ENCODE measurements at regions not wholly inside any gene's neighbourhood (a gene's known extent, or its start where the extent isn't known, plus 50 kb on each side); places are given as distances from the start of the nearest gene placed in this dataset.

- TF ChIP-seq ZFX (IDR thresholded peaks at IDR 0.05; ENCODE audit: borderline replicate concordance): no peak
- no peak for TF ChIP-seq CTCF (IDR thresholded peaks at IDR 0.05)
- H3K27ac ChIP-seq: no peak overlapping the region
These were observed 296.8 kb upstream of the SPRED2 start for GRCh38 chr2:65729246-65729645.

GRCh38 chr2:65728477-65729180 lies 296.2 kb upstream of the SPRED2 start:
- TF ChIP-seq ZFX (IDR thresholded peaks at IDR 0.05; ENCODE audit: borderline replicate concordance) (no peak), CTCF (IDR thresholded peaks at IDR 0.05) (no peak)
- no peak overlapping the region for H3K27ac ChIP-seq

GRCh38 chr2:65727816-65728215 lies 295.4 kb upstream of the SPRED2 start:
- H3K27ac ChIP-seq: no peak overlapping the region
- no peak for TF ChIP-seq CTCF (IDR thresholded peaks at IDR 0.05)
- no peak for TF ChIP-seq ZFX (IDR thresholded peaks at IDR 0.05; ENCODE audit: borderline replicate concordance)

- H3K27ac ChIP-seq: no peak overlapping the region
- TF ChIP-seq CTCF (IDR thresholded peaks at IDR 0.05) (no peak), ZFX (IDR thresholded peaks at IDR 0.05; ENCODE audit: borderline replicate concordance) (no peak)
These were observed 295.0 kb upstream of the SPRED2 start for GRCh38 chr2:65727381-65727780.

GRCh38 chr2:65724752-65725151 lies 292.4 kb upstream of the SPRED2 start:
- no peak overlapping the region for H3K27ac ChIP-seq
- TF ChIP-seq CTCF (IDR thresholded peaks at IDR 0.05) (no peak), ZFX (IDR thresholded peaks at IDR 0.05; ENCODE audit: borderline replicate concordance) (no peak)

- TF ChIP-seq CTCF (IDR thresholded peaks at IDR 0.05) (no peak), ZFX (IDR thresholded peaks at IDR 0.05; ENCODE audit: borderline replicate concordance) (no peak)
- H3K27ac ChIP-seq: no peak overlapping the region
These were observed 291.9 kb upstream of the SPRED2 start for GRCh38 chr2:65724336-65724735.

- TF ChIP-seq ZFX (IDR thresholded peaks at IDR 0.05; ENCODE audit: borderline replicate concordance): no peak
- TF ChIP-seq CTCF (IDR thresholded peaks at IDR 0.05): no peak
- no peak overlapping the region for H3K27ac ChIP-seq
These were observed 289.8 kb upstream of the SPRED2 start for GRCh38 chr2:65722028-65722778.
